HL-60 (cell line): ENCODE measurements at regions not wholly inside any gene's neighbourhood (a gene's known extent, or its start where the extent isn't known, plus 50 kb on each side); places are given as distances from the start of the nearest gene placed in this dataset.

Experiments
- DNase-seq, 2 experiments: peaks; one replicate each; pipeline ENCODE4 v3.0.0-alpha.2; 2010 to 2020; ENCODE audit warnings: low read depth in 1 of 2, low spot score in 1 of 2
- H3K27ac ChIP-seq: fragments of 250-450 bp; sonication (Bioruptor Pico); replicated peaks from 2 replicates; pipeline ENCODE4 v1.5.1; 2020; ENCODE audit warnings: mild to moderate bottlenecking, moderate library complexity
- H3K27me3 ChIP-seq: fragments of 250-450 bp; sonication (Bioruptor Pico); 2 replicates; pipeline ENCODE4 v1.5.1; 2021; ENCODE audit warnings: mild to moderate bottlenecking, moderate library complexity; ENCODE audit not compliant: insufficient read depth, poor library complexity, severe bottlenecking
- H3K4me3 ChIP-seq: replicated peaks from 2 replicates; pipeline ENCODE4 v1.5.1; 2011; ENCODE audit warnings: mild to moderate bottlenecking, control low read depth, low read length; ENCODE audit not compliant: insufficient read depth
- GABPA ChIP-seq: IDR thresholded peaks from 2 replicates; pipeline ENCODE4 v1.6.1; 2012; ENCODE audit warnings: low read depth
- POLR2AphosphoS5 ChIP-seq: IDR thresholded peaks from 2 replicates; pipeline ENCODE4 v1.6.1; 2012; ENCODE audit warnings: low read depth
- SPI1 ChIP-seq: IDR thresholded peaks from 2 replicates; pipeline ENCODE4 v1.6.1; 2012; ENCODE audit warnings: low read depth, mild to moderate bottlenecking, borderline replicate concordance
- TF ChIP-seq, protein P1 (sequence below): IDR thresholded peaks from one replicate; pipeline ENCODE4 v1.5.1; 2011; ENCODE audit warnings: low read length, control low read depth, inconsistent platforms; ENCODE audit not compliant: insufficient read depth
- TF ChIP-seq, protein P2 (sequence below): IDR thresholded peaks from 2 replicates; pipeline ENCODE4 v1.6.1; 2012; ENCODE audit warnings: low read depth; ENCODE audit not compliant: insufficient replicate concordance

DNA sequence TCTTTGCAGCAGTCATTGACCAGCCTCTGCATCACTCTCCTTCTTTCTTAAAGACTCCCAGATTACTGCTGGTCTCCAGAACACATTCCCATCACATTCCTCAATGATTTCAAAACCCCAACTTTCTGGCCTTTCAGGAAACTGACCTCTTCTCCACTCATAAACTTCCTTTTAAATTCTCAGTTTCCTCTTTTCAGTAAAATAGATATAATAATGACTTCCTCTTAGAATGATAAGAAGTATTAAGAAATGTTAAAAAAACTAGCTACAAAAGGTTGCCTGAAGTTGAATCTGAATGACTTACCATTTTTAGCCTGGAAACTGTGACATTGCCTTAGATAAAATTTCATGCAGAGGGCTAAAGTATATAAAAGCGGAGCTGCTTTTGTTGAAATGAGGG is 239.3 kb downstream of the OGFRL1 start:
- DNase-seq = no peak
- TF ChIP-seq SPI1 (peak; percentile 1; the same call in 1 of the 2 replicates), GABPA (no peak)
- Histone ChIP-seq H3K4me3 (no peak overlapping the region), H3K27me3 (peaks cover 2% of the 10 kb centered on the region), H3K27ac (no peak overlapping the region)

DNA sequence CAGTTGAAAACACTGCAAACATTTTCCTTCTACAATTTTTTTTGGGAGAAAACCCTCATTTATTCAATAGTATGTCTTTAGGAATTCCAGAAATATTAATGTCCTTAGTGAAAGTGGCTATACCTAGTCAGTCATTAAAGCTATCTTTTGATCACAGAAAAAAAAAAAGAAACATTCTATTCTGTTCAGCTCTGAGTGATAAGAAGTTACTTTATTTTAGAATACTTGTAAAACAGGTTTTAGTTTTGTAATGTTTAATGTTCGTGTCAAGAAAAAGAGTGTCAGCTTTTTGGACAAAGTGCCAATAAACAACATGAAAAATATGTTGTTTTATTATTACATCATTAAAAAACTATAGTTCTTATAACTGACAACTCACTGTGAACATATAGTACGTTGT is 240.4 kb downstream of the OGFRL1 start:
- H3K4me3 ChIP-seq = no peak overlapping the region
- no peak overlapping the region for H3K27ac ChIP-seq
- TF ChIP-seq, protein P1, sequence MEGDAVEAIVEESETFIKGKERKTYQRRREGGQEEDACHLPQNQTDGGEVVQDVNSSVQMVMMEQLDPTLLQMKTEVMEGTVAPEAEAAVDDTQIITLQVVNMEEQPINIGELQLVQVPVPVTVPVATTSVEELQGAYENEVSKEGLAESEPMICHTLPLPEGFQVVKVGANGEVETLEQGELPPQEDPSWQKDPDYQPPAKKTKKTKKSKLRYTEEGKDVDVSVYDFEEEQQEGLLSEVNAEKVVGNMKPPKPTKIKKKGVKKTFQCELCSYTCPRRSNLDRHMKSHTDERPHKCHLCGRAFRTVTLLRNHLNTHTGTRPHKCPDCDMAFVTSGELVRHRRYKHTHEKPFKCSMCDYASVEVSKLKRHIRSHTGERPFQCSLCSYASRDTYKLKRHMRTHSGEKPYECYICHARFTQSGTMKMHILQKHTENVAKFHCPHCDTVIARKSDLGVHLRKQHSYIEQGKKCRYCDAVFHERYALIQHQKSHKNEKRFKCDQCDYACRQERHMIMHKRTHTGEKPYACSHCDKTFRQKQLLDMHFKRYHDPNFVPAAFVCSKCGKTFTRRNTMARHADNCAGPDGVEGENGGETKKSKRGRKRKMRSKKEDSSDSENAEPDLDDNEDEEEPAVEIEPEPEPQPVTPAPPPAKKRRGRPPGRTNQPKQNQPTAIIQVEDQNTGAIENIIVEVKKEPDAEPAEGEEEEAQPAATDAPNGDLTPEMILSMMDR = no peak
- TF ChIP-seq, protein P2, sequence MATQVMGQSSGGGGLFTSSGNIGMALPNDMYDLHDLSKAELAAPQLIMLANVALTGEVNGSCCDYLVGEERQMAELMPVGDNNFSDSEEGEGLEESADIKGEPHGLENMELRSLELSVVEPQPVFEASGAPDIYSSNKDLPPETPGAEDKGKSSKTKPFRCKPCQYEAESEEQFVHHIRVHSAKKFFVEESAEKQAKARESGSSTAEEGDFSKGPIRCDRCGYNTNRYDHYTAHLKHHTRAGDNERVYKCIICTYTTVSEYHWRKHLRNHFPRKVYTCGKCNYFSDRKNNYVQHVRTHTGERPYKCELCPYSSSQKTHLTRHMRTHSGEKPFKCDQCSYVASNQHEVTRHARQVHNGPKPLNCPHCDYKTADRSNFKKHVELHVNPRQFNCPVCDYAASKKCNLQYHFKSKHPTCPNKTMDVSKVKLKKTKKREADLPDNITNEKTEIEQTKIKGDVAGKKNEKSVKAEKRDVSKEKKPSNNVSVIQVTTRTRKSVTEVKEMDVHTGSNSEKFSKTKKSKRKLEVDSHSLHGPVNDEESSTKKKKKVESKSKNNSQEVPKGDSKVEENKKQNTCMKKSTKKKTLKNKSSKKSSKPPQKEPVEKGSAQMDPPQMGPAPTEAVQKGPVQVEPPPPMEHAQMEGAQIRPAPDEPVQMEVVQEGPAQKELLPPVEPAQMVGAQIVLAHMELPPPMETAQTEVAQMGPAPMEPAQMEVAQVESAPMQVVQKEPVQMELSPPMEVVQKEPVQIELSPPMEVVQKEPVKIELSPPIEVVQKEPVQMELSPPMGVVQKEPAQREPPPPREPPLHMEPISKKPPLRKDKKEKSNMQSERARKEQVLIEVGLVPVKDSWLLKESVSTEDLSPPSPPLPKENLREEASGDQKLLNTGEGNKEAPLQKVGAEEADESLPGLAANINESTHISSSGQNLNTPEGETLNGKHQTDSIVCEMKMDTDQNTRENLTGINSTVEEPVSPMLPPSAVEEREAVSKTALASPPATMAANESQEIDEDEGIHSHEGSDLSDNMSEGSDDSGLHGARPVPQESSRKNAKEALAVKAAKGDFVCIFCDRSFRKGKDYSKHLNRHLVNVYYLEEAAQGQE = no peak
- TF ChIP-seq GABPA (no peak), POLR2AphosphoS5 (no peak), SPI1 (no peak)
- H3K27me3 ChIP-seq = no peaks in the 10 kb centered on the region
- no peak for DNase-seq

DNA sequence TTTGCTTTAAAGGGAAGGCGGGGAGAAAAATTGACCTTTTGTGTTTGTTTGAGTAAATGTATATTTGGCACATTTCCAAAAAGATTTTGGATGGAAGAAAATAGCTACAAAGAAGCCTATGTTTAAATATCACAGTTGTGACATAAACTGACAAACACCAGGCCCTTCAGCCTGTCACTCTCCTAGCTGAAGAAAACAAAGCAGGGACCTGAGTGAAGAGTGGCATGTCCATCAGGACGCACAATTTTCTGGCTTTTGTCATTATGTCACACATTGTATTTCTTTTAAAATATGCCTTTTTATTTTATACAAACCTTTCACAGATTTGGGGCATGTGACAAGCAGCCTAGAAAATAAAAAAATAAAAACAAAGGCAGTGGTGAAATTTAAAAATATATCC is 241.2 kb downstream of the OGFRL1 start:
- H3K27me3 ChIP-seq = no peaks in the 10 kb centered on the region

DNA sequence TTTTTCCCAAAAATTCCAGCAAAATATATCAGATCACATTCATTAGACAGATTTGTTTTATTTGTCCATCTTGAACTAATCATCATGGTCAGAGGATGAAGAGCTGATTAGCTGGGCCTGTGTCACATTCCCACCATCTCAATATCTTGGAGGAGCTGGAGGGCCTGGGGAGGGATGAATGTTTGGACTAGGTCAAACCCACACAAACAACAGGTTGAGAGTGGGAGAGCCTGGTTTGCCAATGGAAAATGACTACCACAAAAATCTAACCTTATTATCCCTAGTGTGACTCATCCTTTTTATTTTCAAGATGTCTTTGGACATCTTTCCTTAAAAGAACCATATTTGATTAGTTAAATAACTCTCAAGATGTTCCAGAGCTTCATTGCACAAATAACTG is 242.4 kb downstream of the OGFRL1 start:
- no peak for DNase-seq
- Histone ChIP-seq H3K27ac (no peak overlapping the region), H3K4me3 (no peak overlapping the region), H3K27me3 (no peaks in the 10 kb centered on the region)
- no peak for TF ChIP-seq GABPA
- no peak for TF ChIP-seq POLR2AphosphoS5
- TF ChIP-seq, protein P1 = no peak
- TF ChIP-seq SPI1 = no peak
- TF ChIP-seq, protein P2 = no peak

More for the DNA sequence above, 241.2 kb downstream of the OGFRL1 start:
- DNase-seq = no peak
- H3K27ac ChIP-seq = no peak overlapping the region
- no peak overlapping the region for H3K4me3 ChIP-seq
- TF ChIP-seq, protein P1 = no peak
- TF ChIP-seq GABPA (no peak), SPI1 (no peak), POLR2AphosphoS5 (no peak)
- TF ChIP-seq, protein P2 = no peak
